ENCODE measurements at regions not wholly inside any gene's neighbourhood (a gene's known extent, or its start where the extent isn't known, plus 50 kb on each side); places are given as distances from the start of the nearest gene placed in this dataset.

GRCh38 chr5:74196233-74196632, 444.3 kb downstream of the ENC1 start:
- TF ChIP-seq CTCF (IDR thresholded peaks at IDR 0.05) (no peak), POLR2AphosphoS5 (IDR thresholded peaks at IDR 0.05) (no peak), POLR2A (IDR thresholded peaks at IDR 0.05) (no peak)
